ENCODE measurements at regions not wholly inside any gene's neighbourhood (a gene's known extent, or its start where the extent isn't known, plus 50 kb on each side); places are given as distances from the start of the nearest gene placed in this dataset.

- TF ChIP-seq GTF2F1 (IDR thresholded peaks at IDR 0.05; ENCODE audit: borderline replicate concordance, low read depth, low read length) (no peak), TEAD4 (IDR thresholded peaks at IDR 0.05; ENCODE audit: low read depth, low read length) (no peak), TAF1 (IDR thresholded peaks at IDR 0.05; ENCODE audit: low read depth, low read length) (no peak), CTCF (IDR thresholded peaks at IDR 0.05; ENCODE audit: control extremely low read depth in 1 of 3, insufficient read depth in 1 of 3, low read depth in 1 of 3, low read length in 3 of 3) (no peak)
These were observed 67.7 kb upstream of the ARHGAP28 start (continued) for GRCh38 chr18:6661692-6662415.
